CD4-positive, alpha-beta T cell treated with Interleukin-21 for 1 hour (primary cell): ENCODE measurements at regions not wholly inside any gene's neighbourhood (a gene's known extent, or its start where the extent isn't known, plus 50 kb on each side); places are given as distances from the start of the nearest gene placed in this dataset.
"Not testable (repeated sequence)": the region's sequence is repeated elsewhere in the genome, so short reads cannot be mapped to it uniquely, and the experiment has no call there.

ENCODE experiments used
- DNase-seq: peaks from one replicate; pipeline ENCODE4 v3.0.0-alpha.2; 2020

DNA sequence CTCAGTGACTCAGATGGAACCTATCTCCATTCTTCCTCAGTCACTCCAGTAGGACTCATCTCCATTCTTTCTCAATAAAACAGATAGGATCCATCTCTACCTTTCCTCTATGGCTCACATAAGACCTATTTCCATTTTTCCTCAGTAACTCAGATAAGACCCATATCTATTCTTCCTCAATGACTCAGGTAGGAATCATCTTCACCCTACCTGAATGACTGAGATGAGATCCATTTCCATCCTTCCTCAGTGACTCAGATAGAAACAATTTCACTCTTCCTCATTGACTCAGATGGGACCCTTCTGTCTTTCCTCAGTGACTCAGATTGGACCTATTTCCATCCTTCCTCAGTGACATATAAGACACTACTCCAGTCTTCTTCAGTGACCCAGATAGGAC, 165.1 kb downstream of the FBXO4 start:
- DNase-seq: no peak

GRCh38 chr5:42099846-42100245, 174.8 kb downstream of the FBXO4 start:
- not testable (repeated sequence) for DNase-seq

DNA sequence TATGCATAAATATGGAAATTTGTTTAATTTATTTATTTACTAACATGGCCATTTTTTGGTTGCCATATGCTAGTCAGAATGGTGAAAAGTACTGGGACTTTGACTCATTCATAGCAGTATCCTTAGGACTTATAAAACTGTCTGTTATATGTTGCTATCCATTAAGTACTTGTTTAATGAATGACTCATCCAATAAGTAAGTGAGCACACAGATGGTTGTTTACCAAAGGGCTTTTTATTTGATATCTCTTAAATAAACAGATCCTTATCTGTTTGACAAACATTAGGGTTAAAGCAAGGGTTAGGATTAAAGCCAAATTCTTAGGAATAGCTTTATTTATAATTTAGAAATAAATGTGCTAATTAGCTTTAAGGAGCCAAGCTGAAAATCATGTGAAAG, 183.4 kb downstream of the FBXO4 start:
- DNase-seq: no peak

DNA sequence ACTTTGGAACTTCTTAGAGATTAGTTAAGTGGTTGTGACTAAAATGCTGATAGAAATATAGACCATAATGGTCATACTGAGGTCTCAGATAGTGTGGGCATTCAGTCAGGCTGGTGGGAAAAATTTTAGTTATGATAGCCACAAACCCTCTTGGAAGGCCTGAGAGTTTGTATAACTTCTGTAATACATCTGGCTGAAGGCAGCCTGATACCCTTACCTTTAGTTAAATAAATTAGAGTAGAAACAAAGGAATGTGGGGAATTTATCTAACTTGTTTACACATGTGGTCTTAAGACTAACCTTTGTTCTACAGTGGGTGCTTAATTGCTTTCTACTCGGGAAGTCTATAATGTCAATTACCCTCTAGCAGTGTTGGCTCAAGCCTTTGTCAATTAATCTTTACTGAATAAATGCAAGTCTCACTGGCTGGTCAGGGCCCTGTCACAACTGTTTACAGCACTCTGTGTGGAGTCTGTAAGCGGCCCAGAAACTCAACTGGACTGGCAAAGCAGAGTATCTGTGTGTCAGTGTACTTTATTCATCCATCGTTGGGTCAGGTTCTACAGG, 184.0 kb downstream of the FBXO4 start:
- no peak for DNase-seq

- not testable (repeated sequence) for DNase-seq
Observed at GRCh38 chr5:42115721-42116120, 190.6 kb downstream of the FBXO4 start.

DNA sequence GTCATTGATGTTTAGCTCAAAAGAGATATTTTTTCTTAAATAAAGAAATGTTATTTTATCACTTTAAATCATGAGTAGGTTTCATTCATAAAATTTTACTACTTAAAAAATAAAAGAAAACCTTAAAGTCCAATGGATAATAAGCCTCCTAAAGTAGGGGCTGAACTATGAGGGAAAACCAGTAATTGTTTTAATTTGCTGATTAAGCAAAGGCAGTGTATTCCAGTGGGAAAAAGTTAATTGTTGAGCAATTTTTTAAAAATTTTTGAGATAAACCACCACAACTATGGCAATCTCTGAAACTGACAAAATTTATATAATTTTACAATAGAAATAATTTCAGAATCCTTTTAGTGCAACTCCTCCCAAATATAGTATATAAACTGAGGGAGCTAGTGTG, 195.0 kb downstream of the FBXO4 start:
- no peak for DNase-seq

GRCh38 chr5:42121401-42121800, 196.3 kb downstream of the FBXO4 start:
- no peak for DNase-seq

DNA sequence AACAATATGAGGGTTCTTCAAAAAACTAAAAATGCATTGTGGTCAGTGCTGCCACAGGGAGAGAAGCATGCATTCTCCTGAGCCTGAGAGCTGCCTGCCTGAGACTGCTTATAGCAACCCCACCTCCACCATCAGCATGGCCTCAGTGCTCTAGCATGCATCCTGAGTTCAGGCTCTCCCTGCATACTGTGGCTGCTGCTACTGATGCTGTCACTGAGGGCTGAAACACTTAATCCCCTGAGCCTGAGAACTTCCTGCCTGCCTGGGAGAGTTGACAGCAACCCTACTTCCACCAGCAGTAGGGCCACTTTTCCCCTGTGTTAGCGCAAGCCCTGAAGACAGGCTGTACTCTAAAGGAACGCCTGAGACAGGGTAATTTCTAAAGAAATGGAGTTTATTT, 206.0 kb downstream of the FBXO4 start:
- no peak for DNase-seq

GRCh38 chr5:42143361-42143760, 218.3 kb downstream of the FBXO4 start:
- no peak for DNase-seq

DNA sequence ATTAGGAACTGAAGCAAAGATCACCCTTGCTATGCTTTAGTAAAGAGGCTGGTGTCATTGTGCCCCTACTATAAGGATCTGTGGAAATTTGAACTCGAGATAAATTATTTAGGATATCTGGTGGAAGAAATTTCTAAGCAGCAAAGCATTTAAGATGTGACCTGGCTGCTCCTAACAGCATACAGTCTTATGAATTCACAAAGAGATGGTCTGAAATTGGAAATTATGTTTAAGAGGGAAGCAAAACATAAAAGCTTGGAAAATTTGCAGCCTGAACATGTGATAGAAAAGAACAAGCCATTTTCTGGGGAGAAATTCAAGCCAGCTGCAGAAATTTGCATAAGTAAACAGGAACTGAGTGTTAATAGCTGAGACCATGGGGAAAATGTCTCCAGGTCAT, 223.7 kb downstream of the FBXO4 start:
- DNase-seq: no peak

DNA sequence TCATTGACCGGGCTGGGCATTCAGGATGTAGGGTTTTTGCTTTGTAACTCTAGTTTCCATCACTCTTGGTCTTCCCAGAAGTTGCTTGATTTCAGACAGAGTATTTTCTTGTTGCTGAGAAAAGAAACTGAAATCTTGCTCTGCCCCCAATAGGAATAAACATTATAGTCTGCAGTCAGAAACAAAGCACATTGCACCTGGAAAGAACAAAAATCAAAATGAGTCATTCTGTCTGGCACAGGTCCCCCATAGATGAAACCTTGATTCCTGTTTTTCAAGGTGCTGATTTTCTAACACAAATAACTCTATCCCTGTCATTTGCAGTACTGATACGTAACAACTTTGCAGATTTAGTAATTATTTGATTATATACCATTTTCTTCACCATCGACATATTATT, 232.1 kb downstream of the FBXO4 start:
- DNase-seq: no peak

DNA sequence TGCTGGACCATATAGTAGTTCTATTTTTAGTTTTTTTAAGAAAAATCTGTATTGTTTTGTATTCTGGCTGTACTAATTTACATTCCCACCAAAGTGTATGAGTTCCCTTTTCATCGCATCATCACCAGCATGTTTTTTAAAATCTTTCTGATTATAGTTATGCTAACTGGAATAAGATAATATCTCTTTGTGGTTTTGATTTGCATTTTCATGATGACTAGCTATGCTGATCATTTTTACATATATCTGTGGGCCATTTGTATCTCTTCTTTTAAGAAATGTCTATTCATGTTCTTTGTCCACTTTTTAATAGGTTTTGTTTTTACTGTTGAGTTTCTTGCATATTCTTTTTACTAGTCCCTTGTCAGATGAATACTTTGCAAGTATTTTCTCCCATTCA, 238.0 kb downstream of the FBXO4 start:
- no peak for DNase-seq

- DNase-seq: no peak
Observed at GRCh38 chr5:42168091-42168670, 243.1 kb downstream of the FBXO4 start.

DNA sequence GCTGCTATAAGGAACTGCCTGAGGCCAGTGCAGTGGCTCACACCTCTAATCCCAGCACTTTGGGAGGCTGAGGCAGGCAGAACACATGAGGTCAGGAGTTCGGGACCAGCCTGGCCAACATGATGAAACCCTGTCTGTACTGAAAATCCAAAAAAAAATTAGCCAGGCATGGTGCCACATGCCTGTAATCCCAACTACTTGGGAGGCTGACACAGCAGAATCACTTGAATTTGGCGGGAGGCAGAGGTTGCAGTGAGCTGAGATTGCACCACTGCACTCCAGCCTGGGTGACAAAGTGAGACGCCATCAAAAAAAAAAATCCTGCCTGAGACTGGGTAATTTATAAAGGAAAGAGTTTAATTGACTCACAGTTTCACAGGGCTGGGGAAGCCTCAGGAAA, 247.1 kb upstream of the GHR start:
- not testable (repeated sequence) for DNase-seq

- DNase-seq: not testable (repeated sequence)
Observed at GRCh38 chr5:42179843-42180242, 243.4 kb upstream of the GHR start.

DNA sequence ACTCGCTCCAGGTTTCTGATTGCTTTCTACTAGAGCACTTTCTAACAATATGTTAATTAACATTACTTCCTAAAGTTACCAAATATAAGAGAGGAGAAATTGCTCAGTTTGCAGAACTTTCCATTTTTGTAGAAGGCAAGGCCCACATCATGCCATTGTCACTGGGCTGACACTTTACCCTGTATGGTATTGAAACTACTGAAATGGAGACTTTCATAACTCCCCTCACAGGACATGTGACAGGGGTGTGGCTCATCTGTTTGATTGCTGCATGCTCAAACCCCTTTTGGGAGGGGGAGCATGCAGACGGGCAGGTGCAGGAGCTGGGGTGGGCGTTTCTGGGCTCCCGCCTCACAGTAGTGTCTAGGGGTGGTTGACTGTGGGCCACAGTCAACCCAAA, 206.3 kb upstream of the GHR start:
- DNase-seq: no peak

DNA sequence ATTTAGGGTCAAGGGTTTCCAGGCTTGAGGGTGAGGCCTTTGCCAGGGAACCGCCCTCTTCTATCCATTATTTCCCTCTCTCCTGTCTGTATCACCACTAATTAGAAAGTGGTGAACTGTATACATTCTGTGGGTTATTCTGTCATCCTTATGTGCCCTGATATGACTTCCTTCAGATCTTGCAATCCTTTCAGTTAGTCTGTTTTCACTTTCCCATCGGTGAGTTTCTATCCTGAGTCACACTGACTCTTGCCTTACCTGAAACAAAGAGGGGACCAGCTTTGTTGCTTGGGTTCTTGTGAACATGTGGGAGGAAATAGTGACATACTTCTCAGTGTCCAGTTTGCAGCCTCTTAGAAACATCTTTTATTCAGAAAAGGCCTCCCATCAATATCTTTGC, 205.4 kb upstream of the GHR start:
- no peak for DNase-seq

DNA sequence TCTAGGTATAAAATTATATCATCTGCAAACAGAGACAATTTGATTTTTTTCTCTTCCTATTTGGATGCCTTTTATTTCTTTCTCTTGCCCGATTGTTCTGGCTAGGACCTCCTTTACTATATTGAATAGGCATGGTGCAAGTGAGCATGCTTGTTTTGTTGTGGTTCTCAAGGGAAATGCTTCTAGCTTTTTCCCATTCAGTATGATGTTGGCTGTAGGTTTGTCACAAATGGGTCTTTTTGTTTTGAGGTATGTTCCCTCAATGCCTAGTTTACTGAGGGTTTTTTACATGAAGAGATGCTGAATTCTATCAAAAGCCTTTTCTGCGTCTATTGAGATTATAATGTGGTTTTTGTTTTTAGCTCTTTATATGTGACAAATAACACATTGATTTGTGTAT, 198.2 kb upstream of the GHR start:
- no peak for DNase-seq

- DNase-seq: no peak
Observed at GRCh38 chr5:42228279-42228678, 195.0 kb upstream of the GHR start.

DNA sequence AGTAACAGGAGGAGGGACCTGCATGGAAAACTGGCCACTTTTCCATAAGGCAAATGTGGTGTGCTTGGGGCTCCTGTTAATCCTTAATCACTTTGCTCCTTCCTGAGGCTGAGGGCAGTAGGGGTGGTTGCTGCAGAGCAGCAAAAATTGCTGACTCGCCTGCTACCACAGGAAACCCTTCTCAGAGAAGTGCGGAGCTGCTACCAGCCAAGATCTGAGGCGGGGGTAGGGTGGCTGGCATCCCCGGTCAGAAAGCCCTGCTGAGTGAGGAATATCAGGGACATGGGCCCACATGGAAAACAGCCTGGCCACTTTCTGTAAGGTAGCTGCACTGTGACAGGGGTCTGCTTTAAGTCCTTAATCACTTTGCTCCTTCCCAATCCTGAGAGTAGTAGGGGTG, 192.4 kb upstream of the GHR start:
- no peak for DNase-seq

DNA sequence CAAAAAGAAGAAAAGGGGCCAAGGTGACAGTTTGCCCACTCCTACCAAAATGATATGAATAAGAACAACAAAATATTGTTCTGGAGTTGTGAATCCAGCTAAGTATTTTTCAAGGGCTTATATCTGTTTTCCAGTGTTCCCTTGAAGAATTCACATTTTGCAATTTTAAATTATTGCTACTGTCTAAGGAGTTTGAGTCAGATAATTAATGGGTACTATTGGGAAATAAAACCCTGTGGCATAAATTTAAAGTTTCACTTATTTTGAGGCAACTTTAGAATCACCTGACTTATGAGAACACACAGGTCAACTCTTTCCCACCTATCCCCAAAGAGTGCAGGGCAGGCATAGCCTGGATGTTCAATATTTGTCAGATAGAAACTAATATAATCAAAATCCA, 188.0 kb upstream of the GHR start:
- DNase-seq: no peak

DNA sequence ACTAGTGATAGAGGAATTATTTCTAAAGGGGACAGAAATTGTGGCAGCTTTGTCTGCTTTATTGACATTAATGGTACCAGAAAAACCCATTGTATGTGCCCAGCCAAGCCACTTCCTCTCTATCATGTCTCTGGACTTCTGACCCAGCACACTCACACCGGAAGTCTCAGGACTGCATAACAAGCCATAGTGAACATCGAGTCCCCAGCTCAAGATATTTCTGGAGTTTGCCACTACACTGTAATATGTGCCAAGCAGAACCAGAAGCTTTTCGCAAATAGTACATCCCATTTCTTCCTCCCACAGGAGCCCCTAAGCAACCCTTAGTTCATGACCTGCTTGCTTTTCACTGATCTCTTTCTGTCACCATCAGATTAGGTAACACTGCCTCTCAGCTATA, 187.4 kb upstream of the GHR start:
- no peak for DNase-seq

GRCh38 chr5:42241636-42242035, 181.6 kb upstream of the GHR start:
- no peak for DNase-seq

DNA sequence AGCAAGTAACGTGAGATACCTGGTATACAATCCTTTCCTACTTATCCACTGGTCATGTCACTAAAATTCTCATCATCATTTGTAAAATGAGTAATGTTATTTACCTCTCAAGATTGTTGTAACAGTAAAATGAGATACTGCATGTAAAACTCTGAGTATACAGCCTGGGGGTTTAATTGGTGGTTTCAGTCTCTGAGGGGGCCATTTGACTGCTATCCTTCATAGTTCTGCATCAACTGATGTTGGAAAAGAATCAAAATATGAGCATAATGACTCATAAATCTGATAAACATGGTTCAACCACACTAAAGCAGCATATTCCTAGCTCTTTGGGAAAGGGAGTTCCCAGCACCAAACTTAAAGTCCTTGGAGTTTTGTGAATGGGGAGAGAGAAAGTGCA, 181.0 kb upstream of the GHR start:
- DNase-seq: no peak

DNA sequence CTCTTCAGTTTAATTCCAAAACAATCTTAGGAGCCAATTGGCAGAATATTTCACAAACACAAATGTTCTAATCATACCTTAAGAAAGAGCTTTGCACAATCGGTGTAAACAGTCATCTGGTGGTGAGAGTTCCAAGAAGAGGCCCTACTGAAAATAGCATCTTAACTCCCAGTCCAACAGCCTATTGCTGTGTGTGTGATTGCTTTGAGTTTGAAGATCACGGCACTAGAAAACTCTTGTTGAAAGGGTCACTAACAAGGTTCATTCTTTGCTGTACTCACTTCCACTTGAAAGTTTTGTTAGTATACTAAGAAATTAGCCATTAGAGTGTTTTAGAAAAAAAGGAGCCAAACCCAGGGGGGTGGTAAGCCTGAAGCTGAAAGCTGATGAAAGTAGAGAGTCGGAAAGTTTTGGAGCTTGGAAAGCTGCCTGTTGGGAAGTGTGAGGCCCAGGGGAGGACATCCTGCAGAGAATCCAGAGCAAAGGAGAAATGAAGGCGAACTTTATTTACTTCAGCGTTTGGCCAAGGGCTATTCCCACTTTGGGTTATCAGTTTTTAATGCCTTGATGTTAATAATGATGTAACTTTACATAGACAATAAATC, 180.3 kb upstream of the GHR start:
- no peak for DNase-seq
